GM19468 (cell line): ENCODE measurements at regions not wholly inside any gene's neighbourhood (a gene's known extent, or its start where the extent isn't known, plus 50 kb on each side); places are given as distances from the start of the nearest gene placed in this dataset.
"Not testable (repeated sequence)": the region's sequence is repeated elsewhere in the genome, so short reads cannot be mapped to it uniquely, and the experiment has no call there.

Experiments
- ATAC-seq: cut with Tn5 transposase; IDR thresholded peaks from one replicate; pipeline ENCODE4 v1.9.1; 2021; ENCODE audit warnings: mild to moderate bottlenecking, moderate library complexity, moderate number of reproducible peaks; ENCODE audit not compliant: unreplicated experiment; ENCODE audit errors: extremely low read depth

DNA sequence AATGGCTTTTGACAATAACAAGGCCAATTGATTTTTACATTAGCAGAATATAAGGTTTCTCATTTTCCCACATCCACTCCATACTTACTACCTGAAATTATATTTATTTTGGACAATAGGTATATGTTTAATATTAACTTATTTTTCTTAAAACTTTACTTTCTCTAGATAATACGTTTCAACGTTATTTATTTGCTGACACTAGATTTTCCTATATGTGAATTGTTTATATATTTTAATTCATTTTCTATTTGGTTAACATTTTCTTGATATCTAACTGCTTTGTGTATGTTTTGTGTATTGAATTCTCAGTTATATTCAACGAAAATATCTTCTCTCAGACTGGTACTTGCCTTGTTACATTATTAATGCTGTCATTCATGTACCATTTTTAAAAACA, 199.9 kb upstream of the TMEFF2 start:
- ATAC-seq, result no peak

DNA sequence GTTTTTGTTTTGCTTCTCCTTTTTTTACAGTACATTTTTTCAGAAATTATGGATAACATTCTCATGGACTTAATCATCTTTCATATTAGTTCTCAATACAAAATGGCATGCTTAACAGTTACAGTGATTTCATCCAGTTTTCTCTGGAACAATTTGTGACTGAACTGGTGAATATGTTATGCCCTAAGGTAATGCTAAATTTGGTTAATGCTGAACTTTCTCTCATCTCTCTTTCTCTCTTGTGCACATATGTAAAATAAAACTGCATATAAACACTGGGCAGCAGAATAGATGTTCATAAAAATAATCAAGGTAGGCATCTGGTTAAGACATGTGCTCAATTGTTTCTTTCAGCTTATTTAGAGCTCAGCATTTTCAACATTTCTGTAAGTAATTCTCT, 196.3 kb upstream of the TMEFF2 start:
- ATAC-seq, result no peak

DNA sequence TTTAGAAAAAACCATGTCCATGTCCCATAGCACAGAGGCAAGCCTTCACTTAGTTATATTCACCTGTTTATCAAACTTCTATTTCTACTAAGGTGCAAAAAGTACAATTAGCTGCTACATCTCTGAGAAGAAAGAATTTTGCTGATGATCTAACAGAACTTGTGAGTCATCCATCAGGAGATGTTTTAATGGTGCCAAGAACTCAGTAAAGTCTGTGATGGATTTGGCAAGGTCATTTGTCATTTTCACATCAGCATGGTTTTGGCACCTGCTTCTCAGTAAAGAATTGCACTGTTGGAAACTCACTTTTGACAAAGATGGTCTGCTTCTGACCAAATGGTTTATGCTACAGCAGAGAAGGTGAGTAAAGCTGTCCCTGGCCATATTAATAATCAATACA, 195.7 kb upstream of the TMEFF2 start:
- no peak for ATAC-seq

DNA sequence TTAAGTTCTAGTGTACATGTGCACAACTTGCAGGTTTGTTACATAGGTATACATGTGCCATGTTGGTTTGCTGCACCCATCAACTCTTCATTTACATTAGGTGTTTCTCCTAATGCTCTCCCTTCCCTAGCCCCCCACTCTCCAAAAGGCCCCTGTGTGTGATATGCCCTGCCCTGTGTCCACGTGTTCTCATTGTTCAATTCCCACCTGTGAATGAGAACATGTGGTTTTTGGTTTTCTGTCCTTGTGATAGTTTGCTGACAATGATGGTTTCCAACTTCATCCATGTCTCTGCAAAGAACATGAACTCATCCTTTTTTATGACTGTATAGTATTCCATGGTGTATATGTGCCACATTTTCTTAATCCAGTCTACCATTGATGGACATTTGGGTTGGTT, 189.5 kb upstream of the TMEFF2 start:
- ATAC-seq, result not testable (repeated sequence)

DNA sequence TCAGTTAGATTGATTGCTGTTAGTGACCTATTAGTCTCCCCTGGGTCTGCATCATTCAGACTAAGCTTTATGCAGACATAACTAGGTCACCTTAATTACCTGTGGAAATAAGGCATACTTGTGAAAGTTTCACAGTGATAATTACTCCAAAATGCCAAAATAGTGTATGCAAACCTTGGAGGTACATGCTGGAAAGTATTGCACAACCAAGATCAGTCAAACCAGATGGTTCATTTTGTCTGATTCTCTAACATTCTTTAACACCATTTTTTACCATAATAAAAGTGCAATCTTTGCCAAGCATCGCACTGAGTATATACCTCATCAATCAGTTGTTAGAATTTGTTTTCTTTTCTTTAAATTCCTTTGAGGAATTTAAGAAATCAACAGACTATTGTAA, 186.3 kb upstream of the TMEFF2 start:
- no peak for ATAC-seq

DNA sequence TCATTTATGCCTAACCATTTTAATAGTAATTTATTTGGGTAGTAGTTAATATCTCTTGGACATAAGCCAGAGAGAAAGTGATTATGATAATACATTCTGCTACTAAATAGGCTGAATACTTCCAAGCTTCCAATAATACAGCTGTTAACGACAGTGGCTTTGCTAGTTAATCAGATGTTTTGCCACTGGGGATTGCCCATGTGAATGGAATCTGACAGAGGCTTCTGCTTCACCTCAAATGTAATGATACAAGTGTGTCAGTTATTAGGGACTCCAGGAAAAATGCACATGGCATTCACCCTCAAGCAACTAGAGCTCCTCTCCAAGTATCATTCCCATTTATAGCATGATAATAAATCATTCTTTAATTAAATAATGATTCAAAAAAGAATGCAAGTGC, 185.0 kb upstream of the TMEFF2 start:
- no peak for ATAC-seq

DNA sequence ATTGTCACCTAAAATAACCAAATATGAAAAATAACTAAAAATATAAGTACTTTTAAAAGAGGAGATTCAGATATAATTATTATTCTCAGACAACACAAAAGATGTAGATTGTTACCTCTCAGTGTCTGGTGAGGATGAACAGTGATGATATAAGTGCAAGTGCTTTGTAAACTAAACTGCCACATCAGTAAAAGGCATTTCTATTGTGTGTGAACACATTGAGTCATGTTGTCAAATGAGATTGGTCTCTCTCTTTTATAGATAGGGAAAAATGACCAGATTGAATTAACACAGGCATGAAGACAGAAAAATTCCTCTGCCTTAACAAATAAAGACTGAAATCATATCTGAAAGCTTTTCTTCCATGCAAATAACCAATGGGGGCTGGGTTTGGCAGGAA, 182.4 kb upstream of the TMEFF2 start:
- no peak for ATAC-seq

DNA sequence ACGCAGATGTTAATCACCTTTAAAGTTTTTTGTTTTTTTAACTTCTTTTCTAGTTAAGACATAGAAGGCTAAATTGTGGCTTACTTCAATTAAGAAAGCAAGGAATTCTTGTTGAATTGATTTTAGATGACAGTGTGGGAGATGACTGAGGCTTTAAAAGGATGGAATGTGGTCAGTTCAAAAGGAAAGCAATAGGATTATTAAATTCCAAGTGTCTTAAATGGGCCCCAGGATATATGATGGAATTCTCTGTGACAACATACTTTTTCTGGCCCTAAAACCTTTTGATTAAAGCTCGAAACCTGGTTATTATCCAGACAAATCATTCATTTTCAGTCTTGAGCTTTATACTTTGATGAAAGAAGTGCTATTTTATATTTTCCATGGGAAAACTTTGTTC, 179.0 kb upstream of the TMEFF2 start:
- no peak for ATAC-seq

DNA sequence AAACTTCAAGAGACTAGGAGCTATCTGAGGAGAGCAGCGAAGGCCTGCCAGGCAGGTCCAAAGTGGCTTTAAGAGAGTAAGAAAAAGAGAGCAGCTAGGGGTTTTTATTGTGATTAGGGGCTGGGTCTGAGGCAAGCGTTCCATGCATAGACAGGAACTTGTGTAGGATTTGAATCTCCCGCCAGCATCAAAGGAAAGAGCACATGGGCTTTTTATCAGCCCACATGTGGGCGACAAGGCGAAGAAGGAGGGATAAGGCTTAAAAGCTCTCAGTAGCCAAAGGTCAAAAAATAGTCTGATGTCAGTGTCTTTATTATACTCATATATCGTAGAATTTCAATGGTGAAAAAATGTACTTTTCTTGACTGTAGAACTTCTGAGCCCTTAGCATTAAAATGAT, 178.5 kb upstream of the TMEFF2 start:
- ATAC-seq, result no peak

DNA sequence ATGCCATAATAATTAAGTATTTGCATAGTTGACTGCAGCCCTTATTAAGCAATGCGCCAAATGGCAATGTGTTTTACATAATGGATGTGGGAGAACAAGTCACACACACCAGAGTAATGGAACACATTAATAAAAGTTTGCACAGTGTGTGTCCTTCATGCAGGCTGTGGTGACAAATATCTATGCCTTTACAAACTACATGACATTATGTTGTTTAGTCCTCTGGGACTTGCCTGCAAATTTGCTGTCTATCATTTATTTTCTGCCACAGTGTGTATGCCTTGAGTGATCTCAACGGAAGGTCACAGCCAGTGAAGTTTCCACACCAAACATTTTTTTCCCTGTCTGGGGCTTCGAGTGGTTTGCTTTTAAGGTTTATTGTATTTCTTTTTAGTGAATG, 175.2 kb upstream of the TMEFF2 start:
- no peak for ATAC-seq

DNA sequence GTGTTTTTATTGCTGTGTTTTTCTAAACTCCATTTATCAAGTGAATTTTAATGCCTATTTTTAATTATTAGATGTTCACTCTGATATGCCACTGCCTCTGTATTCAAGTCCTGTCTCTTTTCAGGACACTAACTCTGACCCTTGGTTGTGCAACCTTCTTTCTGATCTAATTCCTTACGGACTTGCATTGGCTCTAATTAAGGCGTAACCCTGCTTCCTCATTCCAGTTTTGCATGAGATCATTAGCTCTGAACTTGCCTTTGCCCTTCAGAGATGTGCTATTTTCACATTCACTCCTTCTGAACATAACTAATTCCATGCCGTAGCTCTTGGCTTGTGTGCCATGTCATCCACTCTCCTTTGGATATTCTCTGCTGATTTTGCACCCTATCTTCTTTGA, 162.5 kb upstream of the TMEFF2 start:
- no peak for ATAC-seq

DNA sequence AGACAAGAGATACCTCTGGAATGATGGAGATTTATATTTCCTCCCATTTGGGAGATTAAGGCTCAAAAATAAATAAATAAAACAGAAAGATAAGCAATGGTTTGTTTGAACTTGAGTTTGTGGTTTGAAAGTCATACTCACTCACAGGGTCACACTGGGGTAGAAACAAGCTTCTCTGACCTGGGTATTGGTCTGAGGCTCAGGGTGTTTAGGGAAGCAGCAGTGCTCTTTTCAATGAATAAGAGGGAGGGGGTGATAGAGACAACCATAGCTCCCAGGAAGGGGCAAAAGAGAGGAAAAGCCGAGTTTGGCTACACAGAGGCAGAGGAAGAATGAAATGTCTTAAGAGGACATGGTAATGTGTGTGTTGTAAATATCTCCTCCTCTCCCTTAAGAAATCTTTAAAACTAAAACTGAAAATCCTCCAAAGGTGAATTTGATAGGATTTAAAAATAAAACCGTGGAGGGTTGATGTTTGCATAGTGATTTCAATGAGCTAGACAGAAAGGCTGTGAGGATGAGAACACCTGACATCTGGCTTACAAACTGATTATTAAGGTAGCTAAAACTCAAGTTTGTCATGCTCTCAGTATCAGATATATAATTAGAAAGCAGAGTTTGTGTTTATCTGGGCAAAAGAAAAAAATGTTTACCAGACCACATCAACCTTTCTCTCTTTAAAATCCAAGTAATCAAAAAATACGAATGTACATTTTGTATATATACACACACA, 159.9 kb upstream of the TMEFF2 start:
- no peak for ATAC-seq

DNA sequence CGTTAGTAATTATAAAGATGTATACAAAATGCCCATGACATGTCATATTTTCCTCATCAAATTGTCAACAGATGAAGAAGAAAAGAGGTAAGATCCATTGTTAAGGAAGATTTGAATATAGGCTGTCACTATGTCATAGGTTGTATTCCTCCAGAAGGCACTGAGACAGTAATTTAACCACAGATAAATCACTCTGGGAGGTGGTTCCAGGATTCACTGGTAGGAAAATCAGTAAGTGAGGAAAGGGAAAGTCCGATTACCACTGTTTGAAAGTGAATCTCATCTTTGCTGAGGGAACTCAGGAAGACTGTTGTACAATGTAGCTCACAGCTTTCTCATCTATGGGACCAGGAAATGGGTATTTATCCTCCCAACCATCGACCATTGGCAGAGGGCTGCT, 152.8 kb upstream of the TMEFF2 start:
- no peak for ATAC-seq

DNA sequence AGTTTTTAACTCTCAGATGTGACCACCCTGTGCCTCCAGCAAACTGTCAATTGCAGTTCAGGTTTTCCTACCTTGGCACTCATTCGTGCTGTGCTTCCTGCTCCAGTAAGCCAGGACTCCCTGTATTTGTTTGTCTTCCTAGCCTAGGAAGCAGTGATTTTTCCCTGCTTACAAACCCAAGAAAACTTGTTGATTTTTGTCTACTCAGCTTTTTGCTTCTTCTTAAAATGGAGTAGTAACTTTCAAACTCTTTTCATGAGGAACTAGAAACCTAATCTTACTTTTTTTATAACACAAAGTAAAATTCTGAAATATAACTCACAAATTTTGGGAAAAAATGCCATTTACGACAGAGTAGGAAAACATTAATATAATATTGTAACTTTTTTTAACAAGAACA, 150.6 kb upstream of the TMEFF2 start:
- ATAC-seq, result no peak

DNA sequence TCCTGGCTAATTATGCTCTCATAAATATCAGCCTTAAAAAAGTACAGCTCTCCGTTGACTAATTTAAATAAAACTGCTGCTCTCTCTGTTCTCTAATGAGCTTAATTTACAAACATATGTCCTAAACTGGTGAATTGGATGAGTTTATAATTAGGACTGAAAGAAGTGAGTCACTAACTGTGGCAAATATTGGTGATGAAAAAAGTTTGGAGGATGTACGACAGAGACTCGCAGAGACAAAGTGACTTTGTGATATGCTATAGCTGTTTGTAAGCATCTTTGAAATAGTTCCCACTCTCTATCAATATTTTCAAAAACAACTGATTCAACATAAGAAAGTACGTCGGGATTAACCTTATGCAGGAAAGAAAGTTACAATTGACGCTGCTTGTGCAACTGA, 138.9 kb upstream of the TMEFF2 start:
- ATAC-seq, result no peak

DNA sequence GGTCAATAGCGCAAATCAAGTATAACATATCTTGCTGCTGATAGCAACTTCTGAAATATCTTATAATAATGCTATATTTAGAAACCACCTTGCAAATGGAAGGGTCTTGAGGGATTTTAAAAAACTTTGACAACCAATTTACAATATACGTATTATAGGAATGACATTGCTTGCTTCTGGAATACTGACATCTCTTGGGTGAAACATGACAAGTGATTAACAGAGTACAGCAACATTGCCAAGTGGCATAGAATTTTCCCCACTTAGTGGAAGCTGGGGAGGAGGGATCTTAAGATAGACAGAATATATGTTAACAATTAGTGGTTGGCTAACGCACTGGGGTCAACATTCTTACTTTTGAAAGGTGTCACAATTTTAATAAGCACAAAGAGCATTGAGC, 133.6 kb upstream of the TMEFF2 start:
- no peak for ATAC-seq

DNA sequence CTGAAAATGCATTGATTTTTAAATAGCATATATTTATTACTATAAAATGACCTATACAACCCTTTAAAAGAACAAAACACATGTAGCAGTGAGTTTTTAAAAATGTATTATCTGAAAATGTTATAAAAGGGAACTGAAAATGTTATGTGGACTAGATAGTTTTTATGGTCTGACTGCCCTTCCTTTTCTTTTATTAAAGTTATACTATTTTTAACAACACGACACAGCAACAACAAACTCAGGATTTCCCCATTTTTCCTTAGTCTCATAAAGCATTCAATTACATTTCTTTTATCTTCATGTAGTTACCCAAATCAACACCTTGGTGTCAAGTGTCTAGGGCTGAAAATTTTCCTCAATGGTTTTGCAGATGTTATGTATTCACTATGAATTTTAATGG, 132.8 kb upstream of the TMEFF2 start:
- ATAC-seq, result peak; percentile 11

DNA sequence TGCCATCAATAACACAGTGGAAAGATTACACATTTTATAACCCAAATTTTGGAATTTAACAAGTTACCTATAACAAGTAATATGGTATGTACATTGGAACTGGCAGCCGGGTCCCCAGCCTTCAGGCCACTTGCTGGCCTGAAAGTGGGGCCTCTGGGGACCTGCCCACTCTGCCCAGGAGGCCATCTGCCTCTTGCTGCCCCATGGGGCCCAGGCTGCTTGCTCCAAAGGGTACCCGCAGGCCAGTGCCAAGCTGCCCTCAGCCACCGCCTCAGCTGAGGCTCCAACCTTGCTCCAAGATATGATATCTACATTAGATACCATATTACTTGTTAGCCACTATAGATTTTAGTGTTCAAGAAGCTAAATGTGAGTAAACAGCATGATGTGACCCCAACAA, 120.8 kb upstream of the TMEFF2 start:
- ATAC-seq, result no peak

DNA sequence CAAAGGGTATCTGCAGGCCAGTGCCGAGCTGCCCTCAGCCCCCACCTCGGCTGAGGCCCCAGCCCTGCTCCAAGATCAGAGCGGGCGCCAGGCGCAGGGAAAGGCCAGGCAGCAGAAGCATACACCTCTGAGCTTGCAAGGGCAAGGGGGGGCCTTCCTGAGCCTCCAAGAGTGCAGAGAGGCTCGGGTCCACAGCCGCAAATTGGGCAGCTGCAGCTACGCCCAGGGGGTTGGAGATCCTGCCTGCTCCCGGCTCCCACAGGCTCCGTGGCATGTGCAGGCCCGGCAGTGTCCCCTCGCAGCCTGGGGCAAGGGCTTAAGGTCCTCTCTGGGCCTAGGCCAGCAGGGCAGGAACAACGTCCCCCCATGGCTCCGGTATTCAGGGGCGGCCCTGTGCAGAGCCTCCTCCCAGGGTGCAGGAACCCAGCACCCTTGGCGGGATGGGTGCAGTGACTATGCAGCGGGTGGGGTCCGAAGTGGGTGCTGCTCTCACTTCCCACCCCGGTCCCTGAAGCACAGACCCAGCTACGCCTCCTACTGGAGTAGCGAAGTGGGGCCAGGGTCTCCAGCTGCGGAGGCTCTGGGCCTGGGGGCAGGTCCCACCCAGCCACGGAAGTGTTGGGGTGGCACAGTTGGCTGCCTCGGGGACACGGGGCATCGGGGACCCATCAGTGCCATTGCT, 120.2 kb upstream of the TMEFF2 start:
- no peak for ATAC-seq

DNA sequence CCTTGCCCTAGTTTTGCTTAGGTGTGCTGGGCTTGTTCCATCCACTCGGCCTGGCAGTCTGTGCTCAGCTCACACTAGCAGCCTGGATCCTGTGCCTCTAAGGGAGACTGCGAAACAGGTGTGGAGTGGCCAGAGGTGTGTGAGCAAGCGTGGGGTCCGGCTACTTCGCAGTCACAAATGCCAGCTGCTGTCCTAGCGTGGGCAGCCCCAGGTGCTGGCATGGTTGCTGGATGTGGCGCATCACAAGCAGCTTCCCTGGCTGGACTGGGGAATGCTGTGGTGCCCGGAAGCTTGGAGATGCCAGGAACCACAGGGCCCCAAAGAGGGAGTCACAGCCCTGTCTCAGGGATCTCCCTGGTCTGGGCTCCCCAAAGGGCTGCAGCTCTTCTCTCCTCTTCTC, 119.0 kb upstream of the TMEFF2 start:
- ATAC-seq, result no peak

DNA sequence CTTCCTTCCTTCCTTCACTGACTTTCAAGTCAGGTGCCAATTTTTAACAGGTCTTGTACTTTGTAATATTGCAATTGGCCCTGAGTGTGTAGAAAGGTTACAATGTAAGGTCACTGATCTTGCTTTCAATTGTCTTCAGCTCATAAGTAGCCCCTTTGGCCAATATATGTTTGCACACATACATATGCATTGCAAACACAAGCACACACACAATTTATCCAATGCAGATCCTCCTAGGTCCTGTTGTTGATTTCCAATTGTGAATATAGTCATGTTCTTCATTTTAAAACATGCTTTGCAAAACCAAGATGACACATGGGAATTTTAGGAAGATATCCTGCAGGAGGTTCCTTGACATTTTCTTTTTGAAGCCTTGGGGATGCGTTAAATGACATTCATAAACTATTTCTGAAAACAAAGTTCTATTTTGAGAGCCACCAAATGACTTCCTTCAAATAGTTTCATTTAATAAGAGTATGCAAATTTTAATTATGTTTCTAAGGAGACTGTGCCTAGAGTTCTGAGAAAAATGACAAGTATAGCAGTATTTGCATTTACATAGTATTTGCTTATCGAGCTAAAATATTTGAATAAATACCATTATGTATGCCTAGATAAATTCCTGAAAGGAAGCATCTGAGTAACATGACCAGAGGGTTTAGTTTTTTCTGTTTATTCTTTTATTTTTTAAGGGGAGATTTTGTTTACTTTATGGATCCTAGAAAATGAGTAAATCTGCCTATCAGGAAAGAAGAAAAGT, 117.1 kb upstream of the TMEFF2 start:
- no peak for ATAC-seq
